GM12865 (cell line): ENCODE measurements at regions not wholly inside any gene's neighbourhood (a gene's known extent, or its start where the extent isn't known, plus 50 kb on each side); places are given as distances from the start of the nearest gene placed in this dataset.

Experiments
- DNase-seq: peaks from one replicate; pipeline ENCODE4 v3.0.0; 2010; ENCODE audit warnings: low read depth
- H3K4me3 ChIP-seq: 2 replicates; pipeline ENCODE4 v1.5.1; 2011; ENCODE audit warnings: mild to moderate bottlenecking, low read depth, low read length, control low read depth
- TF ChIP-seq, protein P1 (sequence below): IDR thresholded peaks from 2 replicates; pipeline ENCODE4 v1.5.1; 2011; ENCODE audit warnings: low read length, control low read depth, low read depth, inconsistent platforms; ENCODE audit not compliant: insufficient read depth; ENCODE audit errors: missing control alignments

- no peak for DNase-seq
- H3K4me3 ChIP-seq = no peak overlapping the region
- TF ChIP-seq, protein P1, sequence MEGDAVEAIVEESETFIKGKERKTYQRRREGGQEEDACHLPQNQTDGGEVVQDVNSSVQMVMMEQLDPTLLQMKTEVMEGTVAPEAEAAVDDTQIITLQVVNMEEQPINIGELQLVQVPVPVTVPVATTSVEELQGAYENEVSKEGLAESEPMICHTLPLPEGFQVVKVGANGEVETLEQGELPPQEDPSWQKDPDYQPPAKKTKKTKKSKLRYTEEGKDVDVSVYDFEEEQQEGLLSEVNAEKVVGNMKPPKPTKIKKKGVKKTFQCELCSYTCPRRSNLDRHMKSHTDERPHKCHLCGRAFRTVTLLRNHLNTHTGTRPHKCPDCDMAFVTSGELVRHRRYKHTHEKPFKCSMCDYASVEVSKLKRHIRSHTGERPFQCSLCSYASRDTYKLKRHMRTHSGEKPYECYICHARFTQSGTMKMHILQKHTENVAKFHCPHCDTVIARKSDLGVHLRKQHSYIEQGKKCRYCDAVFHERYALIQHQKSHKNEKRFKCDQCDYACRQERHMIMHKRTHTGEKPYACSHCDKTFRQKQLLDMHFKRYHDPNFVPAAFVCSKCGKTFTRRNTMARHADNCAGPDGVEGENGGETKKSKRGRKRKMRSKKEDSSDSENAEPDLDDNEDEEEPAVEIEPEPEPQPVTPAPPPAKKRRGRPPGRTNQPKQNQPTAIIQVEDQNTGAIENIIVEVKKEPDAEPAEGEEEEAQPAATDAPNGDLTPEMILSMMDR = no peak
Measured at GRCh38 chr20:16982091-16982726, 234.1 kb downstream of the OTOR start.

DNA sequence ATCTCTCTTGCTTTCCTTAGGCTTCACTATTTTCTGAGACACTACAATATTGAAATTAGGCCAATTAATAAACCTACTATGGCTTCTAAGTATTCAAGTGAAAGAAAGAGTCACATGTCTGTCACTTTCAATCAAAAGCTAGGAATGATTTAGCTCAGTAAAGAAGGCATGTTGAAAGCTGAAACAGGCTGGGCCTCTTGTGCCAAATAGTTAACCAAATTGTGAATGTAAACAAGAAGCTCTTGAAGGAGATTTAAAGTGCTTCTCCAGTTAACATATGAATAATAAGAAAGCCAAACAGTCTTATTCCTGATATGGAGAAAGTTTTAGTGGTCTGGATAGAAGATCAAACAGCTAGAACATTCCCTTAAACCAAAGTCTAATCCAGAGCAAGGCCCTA, 236.3 kb downstream of the OTOR start:
- TF ChIP-seq, protein P1 = no peak
- H3K4me3 ChIP-seq = no peak overlapping the region
- no peak for DNase-seq

- no peak overlapping the region for H3K4me3 ChIP-seq
- no peak for DNase-seq
- TF ChIP-seq, protein P1 = no peak
Measured at GRCh38 chr20:17003170-17003870, 223.5 kb upstream of the PCSK2 start.

- no peak for DNase-seq
- TF ChIP-seq, protein P1 = no peak
- H3K4me3 ChIP-seq = no peak overlapping the region
Measured at GRCh38 chr20:17010181-17010580, 216.7 kb upstream of the PCSK2 start.

- DNase-seq = no peak
- no peak overlapping the region for H3K4me3 ChIP-seq
- TF ChIP-seq, protein P1 = no peak
Measured at GRCh38 chr20:17012546-17013226, 214.2 kb upstream of the PCSK2 start.

- H3K4me3 ChIP-seq = no peak overlapping the region
- TF ChIP-seq, protein P1 = no peak
- DNase-seq = no peak
Measured at GRCh38 chr20:17014217-17014616, 212.6 kb upstream of the PCSK2 start.
